ENCODE measurements at regions not wholly inside any gene's neighbourhood (a gene's known extent, or its start where the extent isn't known, plus 50 kb on each side); places are given as distances from the start of the nearest gene placed in this dataset.

- TF ChIP-seq, protein P1, sequence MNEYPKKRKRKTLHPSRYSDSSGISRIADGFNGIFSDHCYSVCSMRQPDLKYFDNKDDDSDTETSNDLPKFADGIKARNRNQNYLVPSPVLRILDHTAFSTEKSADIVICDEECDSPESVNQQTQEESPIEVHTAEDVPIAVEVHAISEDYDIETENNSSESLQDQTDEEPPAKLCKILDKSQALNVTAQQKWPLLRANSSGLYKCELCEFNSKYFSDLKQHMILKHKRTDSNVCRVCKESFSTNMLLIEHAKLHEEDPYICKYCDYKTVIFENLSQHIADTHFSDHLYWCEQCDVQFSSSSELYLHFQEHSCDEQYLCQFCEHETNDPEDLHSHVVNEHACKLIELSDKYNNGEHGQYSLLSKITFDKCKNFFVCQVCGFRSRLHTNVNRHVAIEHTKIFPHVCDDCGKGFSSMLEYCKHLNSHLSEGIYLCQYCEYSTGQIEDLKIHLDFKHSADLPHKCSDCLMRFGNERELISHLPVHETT (tag by site-specific recombination; IDR thresholded peaks at IDR 0.05), result no peak
- TF ChIP-seq ZNF350 (tag by site-specific recombination; IDR thresholded peaks at IDR 0.05) (no peak), ZXDB (tag by site-specific recombination; IDR thresholded peaks at IDR 0.05) (no peak), MYNN (tag by site-specific recombination; IDR thresholded peaks at IDR 0.05; ENCODE audit: borderline replicate concordance) (no peak), FEZF1 (tag by site-specific recombination; IDR thresholded peaks at IDR 0.05) (no peak), ZNF580 (tag by site-specific recombination; IDR thresholded peaks at IDR 0.05) (no peak), ZNF202 (tag by site-specific recombination; IDR thresholded peaks at IDR 0.05; ENCODE audit: borderline replicate concordance) (no peak), ZNF433 (tag by site-specific recombination; IDR thresholded peaks at IDR 0.05; ENCODE audit: low read depth) (no peak), TRIM28 (IDR thresholded peaks at IDR 0.05; ENCODE audit: borderline replicate concordance, low read length) (no peak), ZNF621 (tag by site-specific recombination; IDR thresholded peaks at IDR 0.05) (no peak)
Observed at GRCh38 chr9:29798599-29798998, 2225.3 kb upstream of the C9orf72 start (continued).

- no peaks in the 10 kb centered on the region for H3K4me1 ChIP-seq (ENCODE audit: control insufficient read depth, insufficient read depth, low read length)
- ChIA-PET CTCF (no interaction called here), POLR2A (no interaction called here)
- no peak for TF ChIP-seq SCRT2 (tag by site-specific recombination; IDR thresholded peaks at IDR 0.05)
- TF ChIP-seq, protein P2, sequence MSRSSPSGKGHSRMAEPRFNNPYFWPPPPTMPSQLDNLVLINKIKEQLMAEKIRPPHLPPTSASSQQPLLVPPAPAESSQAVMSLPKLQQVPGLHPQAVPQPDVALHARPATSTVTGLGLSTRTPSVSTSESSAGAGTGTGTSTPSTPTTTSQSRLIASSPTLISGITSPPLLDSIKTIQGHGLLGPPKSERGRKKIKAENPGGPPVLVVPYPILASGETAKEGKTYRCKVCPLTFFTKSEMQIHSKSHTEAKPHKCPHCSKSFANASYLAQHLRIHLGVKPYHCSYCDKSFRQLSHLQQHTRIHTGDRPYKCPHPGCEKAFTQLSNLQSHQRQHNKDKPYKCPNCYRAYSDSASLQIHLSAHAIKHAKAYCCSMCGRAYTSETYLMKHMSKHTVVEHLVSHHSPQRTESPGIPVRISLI (tag by site-specific recombination; IDR thresholded peaks at IDR 0.05), result no peak
- no peak for TF ChIP-seq ZNF660 (tag by site-specific recombination; IDR thresholded peaks at IDR 0.05)
- TF ChIP-seq ZNF561 (tag by site-specific recombination; IDR thresholded peaks at IDR 0.05; ENCODE audit: borderline replicate concordance), result no peak
- no peak for TF ChIP-seq ZBTB7A (tag by site-specific recombination; IDR thresholded peaks at IDR 0.05; ENCODE audit: low read depth)
- no peak for TF ChIP-seq RBAK (tag by site-specific recombination; IDR thresholded peaks at IDR 0.05)
- no peak for TF ChIP-seq GLI2 (tag by site-specific recombination; IDR thresholded peaks at IDR 0.05; ENCODE audit: borderline replicate concordance, low read depth)
- no peak for TF ChIP-seq ZNF19 (tag by site-specific recombination; IDR thresholded peaks at IDR 0.05; ENCODE audit: low read depth)
- TF ChIP-seq MZF1 (tag by site-specific recombination; IDR thresholded peaks at IDR 0.05; ENCODE audit: borderline replicate concordance), result no peak
- H3K4me3 ChIP-seq (ENCODE audit: low read depth, low read length), result no peak overlapping the region
- no peak overlapping the region for H3K27ac ChIP-seq (ENCODE audit: extremely low read depth, low read depth, low read length)
- H3K9me3 ChIP-seq (ENCODE audit: control insufficient read depth, insufficient read depth, low read depth, low read length), result no peaks in the 10 kb centered on the region
- H3K36me3 ChIP-seq (ENCODE audit: control insufficient read depth in 2 of 2, insufficient read depth in 1 of 2, low read length in 2 of 2), result no peaks in the 10 kb centered on the region
Observed at GRCh38 chr9:29799227-29799626, 2225.9 kb upstream of the C9orf72 start.

DNA sequence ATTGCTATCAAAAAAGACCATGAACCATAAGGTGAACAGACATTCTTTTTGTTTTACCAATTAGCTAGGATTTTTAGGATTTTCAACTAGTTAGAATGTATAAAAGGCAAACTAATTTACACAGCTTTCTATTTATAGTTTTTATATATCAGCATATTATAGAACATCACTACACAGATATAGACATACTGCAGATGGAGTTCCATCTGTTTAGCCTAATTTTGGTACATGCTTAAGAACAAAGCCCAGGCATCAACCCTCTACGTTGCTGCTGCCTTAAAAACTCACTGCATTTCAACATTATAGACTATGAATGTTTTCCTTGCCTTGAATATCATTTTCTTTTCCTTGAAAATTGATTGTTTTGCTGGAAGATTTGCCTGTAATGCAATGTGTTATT is 2227.5 kb upstream of the C9orf72 start:
- Histone ChIP-seq H3K4me1 (ENCODE audit: control insufficient read depth, insufficient read depth, low read length) (no peaks in the 10 kb centered on the region), H3K9me3 (ENCODE audit: control insufficient read depth, insufficient read depth, low read depth, low read length) (no peaks in the 10 kb centered on the region), H3K27ac (ENCODE audit: extremely low read depth, low read depth, low read length) (no peak overlapping the region), H3K36me3 (ENCODE audit: control insufficient read depth in 2 of 2, insufficient read depth in 1 of 2, low read length in 2 of 2) (no peaks in the 10 kb centered on the region), H3K4me3 (ENCODE audit: low read depth, low read length) (no peak overlapping the region)
- CTCF ChIA-PET, result interaction anchor here (1.0 kb wide), 1 partner anchor 108 kb away, joined by 3 read pairs; no protein-coding TSS in a partner anchor
- POLR2A ChIA-PET, result no interaction called here
- TF ChIP-seq ZNF274 (IDR thresholded peaks at IDR 0.05; ENCODE audit: low read length) (no peak), ZNF274 (tag by site-specific recombination; IDR thresholded peaks at IDR 0.05; ENCODE audit: borderline replicate concordance) (no peak), ZNF707 (tag by site-specific recombination; IDR thresholded peaks at IDR 0.05) (no peak), OVOL3 (tag by site-specific recombination; IDR thresholded peaks at IDR 0.05) (no peak), ZNF426 (tag by site-specific recombination; IDR thresholded peaks at IDR 0.05) (no peak), ZNF701 (tag by site-specific recombination; IDR thresholded peaks at IDR 0.05) (no peak)
- TF ChIP-seq, protein P3, sequence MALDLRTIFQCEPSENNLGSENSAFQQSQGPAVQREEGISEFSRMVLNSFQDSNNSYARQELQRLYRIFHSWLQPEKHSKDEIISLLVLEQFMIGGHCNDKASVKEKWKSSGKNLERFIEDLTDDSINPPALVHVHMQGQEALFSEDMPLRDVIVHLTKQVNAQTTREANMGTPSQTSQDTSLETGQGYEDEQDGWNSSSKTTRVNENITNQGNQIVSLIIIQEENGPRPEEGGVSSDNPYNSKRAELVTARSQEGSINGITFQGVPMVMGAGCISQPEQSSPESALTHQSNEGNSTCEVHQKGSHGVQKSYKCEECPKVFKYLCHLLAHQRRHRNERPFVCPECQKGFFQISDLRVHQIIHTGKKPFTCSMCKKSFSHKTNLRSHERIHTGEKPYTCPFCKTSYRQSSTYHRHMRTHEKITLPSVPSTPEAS (tag by site-specific recombination; IDR thresholded peaks at IDR 0.05), result no peak
- TF ChIP-seq, protein P4, sequence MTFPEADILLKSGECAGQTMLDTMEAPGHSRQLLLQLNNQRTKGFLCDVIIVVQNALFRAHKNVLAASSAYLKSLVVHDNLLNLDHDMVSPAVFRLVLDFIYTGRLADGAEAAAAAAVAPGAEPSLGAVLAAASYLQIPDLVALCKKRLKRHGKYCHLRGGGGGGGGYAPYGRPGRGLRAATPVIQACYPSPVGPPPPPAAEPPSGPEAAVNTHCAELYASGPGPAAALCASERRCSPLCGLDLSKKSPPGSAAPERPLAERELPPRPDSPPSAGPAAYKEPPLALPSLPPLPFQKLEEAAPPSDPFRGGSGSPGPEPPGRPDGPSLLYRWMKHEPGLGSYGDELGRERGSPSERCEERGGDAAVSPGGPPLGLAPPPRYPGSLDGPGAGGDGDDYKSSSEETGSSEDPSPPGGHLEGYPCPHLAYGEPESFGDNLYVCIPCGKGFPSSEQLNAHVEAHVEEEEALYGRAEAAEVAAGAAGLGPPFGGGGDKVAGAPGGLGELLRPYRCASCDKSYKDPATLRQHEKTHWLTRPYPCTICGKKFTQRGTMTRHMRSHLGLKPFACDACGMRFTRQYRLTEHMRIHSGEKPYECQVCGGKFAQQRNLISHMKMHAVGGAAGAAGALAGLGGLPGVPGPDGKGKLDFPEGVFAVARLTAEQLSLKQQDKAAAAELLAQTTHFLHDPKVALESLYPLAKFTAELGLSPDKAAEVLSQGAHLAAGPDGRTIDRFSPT (tag by site-specific recombination; IDR thresholded peaks at IDR 0.05), result no peak

All from HEK293 (cell line).